ENCODE measurements at regions not wholly inside any gene's neighbourhood (a gene's known extent, or its start where the extent isn't known, plus 50 kb on each side); places are given as distances from the start of the nearest gene placed in this dataset.

- TF ChIP-seq POLR2AphosphoS5 (IDR thresholded peaks at IDR 0.05; ENCODE audit: low read depth): no peak
- TF ChIP-seq, protein P1, sequence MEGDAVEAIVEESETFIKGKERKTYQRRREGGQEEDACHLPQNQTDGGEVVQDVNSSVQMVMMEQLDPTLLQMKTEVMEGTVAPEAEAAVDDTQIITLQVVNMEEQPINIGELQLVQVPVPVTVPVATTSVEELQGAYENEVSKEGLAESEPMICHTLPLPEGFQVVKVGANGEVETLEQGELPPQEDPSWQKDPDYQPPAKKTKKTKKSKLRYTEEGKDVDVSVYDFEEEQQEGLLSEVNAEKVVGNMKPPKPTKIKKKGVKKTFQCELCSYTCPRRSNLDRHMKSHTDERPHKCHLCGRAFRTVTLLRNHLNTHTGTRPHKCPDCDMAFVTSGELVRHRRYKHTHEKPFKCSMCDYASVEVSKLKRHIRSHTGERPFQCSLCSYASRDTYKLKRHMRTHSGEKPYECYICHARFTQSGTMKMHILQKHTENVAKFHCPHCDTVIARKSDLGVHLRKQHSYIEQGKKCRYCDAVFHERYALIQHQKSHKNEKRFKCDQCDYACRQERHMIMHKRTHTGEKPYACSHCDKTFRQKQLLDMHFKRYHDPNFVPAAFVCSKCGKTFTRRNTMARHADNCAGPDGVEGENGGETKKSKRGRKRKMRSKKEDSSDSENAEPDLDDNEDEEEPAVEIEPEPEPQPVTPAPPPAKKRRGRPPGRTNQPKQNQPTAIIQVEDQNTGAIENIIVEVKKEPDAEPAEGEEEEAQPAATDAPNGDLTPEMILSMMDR (conservative IDR thresholded peaks at IDR 0.05; ENCODE audit: low read depth in 2 of 2): no peak
Observed at GRCh38 chr13:78497702-78498355, 105.5 kb downstream of the POU4F1 start.

Measured in GM23338 (cell line).